ENCODE measurements at regions not wholly inside any gene's neighbourhood (a gene's known extent, or its start where the extent isn't known, plus 50 kb on each side); places are given as distances from the start of the nearest gene placed in this dataset.

GRCh38 chr1:241424480-241424971 lies 67.5 kb upstream of the RGS7 start:
- TF ChIP-seq, protein P1, sequence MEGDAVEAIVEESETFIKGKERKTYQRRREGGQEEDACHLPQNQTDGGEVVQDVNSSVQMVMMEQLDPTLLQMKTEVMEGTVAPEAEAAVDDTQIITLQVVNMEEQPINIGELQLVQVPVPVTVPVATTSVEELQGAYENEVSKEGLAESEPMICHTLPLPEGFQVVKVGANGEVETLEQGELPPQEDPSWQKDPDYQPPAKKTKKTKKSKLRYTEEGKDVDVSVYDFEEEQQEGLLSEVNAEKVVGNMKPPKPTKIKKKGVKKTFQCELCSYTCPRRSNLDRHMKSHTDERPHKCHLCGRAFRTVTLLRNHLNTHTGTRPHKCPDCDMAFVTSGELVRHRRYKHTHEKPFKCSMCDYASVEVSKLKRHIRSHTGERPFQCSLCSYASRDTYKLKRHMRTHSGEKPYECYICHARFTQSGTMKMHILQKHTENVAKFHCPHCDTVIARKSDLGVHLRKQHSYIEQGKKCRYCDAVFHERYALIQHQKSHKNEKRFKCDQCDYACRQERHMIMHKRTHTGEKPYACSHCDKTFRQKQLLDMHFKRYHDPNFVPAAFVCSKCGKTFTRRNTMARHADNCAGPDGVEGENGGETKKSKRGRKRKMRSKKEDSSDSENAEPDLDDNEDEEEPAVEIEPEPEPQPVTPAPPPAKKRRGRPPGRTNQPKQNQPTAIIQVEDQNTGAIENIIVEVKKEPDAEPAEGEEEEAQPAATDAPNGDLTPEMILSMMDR (IDR thresholded peaks at IDR 0.05; ENCODE audit: low read depth, low read length, missing input control): no peak
- TF ChIP-seq NR2F2 (IDR thresholded peaks at IDR 0.05) (no peak), TAF1 (conservative IDR thresholded peaks at IDR 0.05) (no peak), FOXA1 (IDR thresholded peaks at IDR 0.05) (no peak), REST (IDR thresholded peaks at IDR 0.05) (no peak), ATF3 (IDR thresholded peaks at IDR 0.05) (no peak), GABPA (IDR thresholded peaks at IDR 0.05 in 1 of 2, conservative IDR thresholded peaks at IDR 0.05 in 1 of 2) (no peak), MAX (IDR thresholded peaks at IDR 0.05) (no peak), RAD21 (IDR thresholded peaks at IDR 0.05) (no peak), EGR1 (IDR thresholded peaks at IDR 0.05; ENCODE audit: low read depth in 2 of 2) (no peak), RXRA (IDR thresholded peaks at IDR 0.05) (no peak), YY1 (IDR thresholded peaks at IDR 0.05) (no peak), ZBTB33 (IDR thresholded peaks at IDR 0.05) (no peak), SP1 (IDR thresholded peaks at IDR 0.05) (no peak)

Measured in liver (tissue), 3 donors.